SK-N-SH treated with all-trans-retinoic acid at 6 μM for 48 hours (cell line): ENCODE measurements at regions not wholly inside any gene's neighbourhood (a gene's known extent, or its start where the extent isn't known, plus 50 kb on each side); places are given as distances from the start of the nearest gene placed in this dataset.

ENCODE experiments used
- BACH2 ChIP-seq: fragments of 250-450 bp; sonication (Bioruptor Pico); IDR thresholded peaks from 2 replicates; pipeline ENCODE4 v1.9.0; 2021; ENCODE audit warnings: mild to moderate bottlenecking, borderline replicate concordance
- CSRNP3 ChIP-seq: fragments of 250-450 bp; sonication (Bioruptor Pico); IDR thresholded peaks from 2 replicates; pipeline ENCODE4 v1.5.1; 2021; ENCODE audit warnings: mild to moderate bottlenecking, moderate library complexity
- PATZ1 ChIP-seq: fragments of 250-450 bp; sonication (Bioruptor Pico); IDR thresholded peaks from 2 replicates; pipeline ENCODE4 v1.8.0; 2020; ENCODE audit warnings: mild to moderate bottlenecking, moderate library complexity, borderline replicate concordance
- POU6F1 ChIP-seq: fragments of 250-450 bp; sonication (Bioruptor Pico); IDR thresholded peaks from 2 replicates; pipeline ENCODE4 v1.8.0; 2021; ENCODE audit warnings: low read depth, mild to moderate bottlenecking, moderate library complexity, borderline replicate concordance
- PPARA ChIP-seq: fragments of 250-450 bp; sonication (Bioruptor Pico); IDR thresholded peaks from 2 replicates; pipeline ENCODE4 v1.5.0; 2020; ENCODE audit warnings: mild to moderate bottlenecking, borderline replicate concordance
- RARB ChIP-seq: fragments of 250-450 bp; sonication (Bioruptor Pico); IDR thresholded peaks from 2 replicates; pipeline ENCODE4 v1.8.0; 2021; ENCODE audit warnings: mild to moderate bottlenecking, moderate library complexity
- ZFP3 ChIP-seq: fragments of 250-450 bp; sonication (Bioruptor Pico); IDR thresholded peaks from 2 replicates; pipeline ENCODE4 v1.5.0; 2020; ENCODE audit warnings: mild to moderate bottlenecking, moderate library complexity
- ZFP30 ChIP-seq: fragments of 450-650 bp; formaldehyde crosslinking; IDR thresholded peaks from 2 replicates; pipeline ENCODE4 v1.5.0; 2022; ENCODE audit warnings: mild to moderate bottlenecking, moderate library complexity
- ZNF70 ChIP-seq: fragments of 450-650 bp; formaldehyde crosslinking; IDR thresholded peaks from 2 replicates; pipeline ENCODE4 v1.5.0; 2020; ENCODE audit warnings: mild to moderate bottlenecking, moderate library complexity

- TF ChIP-seq POU6F1 (CRISPR knock-in tag) (no peak), RARB (CRISPR knock-in tag) (no peak), PATZ1 (CRISPR knock-in tag) (no peak), BACH2 (CRISPR knock-in tag) (no peak), ZFP3 (CRISPR knock-in tag) (no peak), PPARA (CRISPR knock-in tag) (no peak), ZNF70 (no peak), ZFP30 (CRISPR knock-in tag) (no peak), CSRNP3 (CRISPR knock-in tag) (no peak)
Measured at GRCh38 chr2:236693531-236693930, 123.9 kb downstream of the ACKR3 start.
